Activated CD4-positive, alpha-beta T cell treated with anti-CD3 and anti-CD28 coated beads for 36 hours (primary cell): ENCODE measurements at regions not wholly inside any gene's neighbourhood (a gene's known extent, or its start where the extent isn't known, plus 50 kb on each side); places are given as distances from the start of the nearest gene placed in this dataset.
A peak's percentile ranks its signal among the peaks of the same experiment; 100 is the strongest.
"Not testable (repeated sequence)": the region's sequence is repeated elsewhere in the genome, so short reads cannot be mapped to it uniquely, and the experiment has no call there.

Experiments used
- ATAC-seq: fragments of 200-7000 bp; cut with Tn5 transposase; one replicate; pipeline ENCODE4 v1.10.0; 2021; ENCODE audit warnings: mild to moderate bottlenecking, moderate library complexity
- CTCF ChIA-PET: fragments of 350-600 bp; sonication (Branson Sonifier 250); formaldehyde crosslinking; loops from one replicate; lab custom pipeline; 2021; ENCODE audit warnings: antibody characterized with exemption; lab: Charles Lee
- POLR2A ChIA-PET: fragments of 350-600 bp; sonication (Branson Sonifier 250); formaldehyde crosslinking; loops from one replicate; lab custom pipeline; 2021; ENCODE audit warnings: antibody characterized with exemption, inconsistent platforms; lab: Charles Lee
- DNase-seq: peaks from one replicate; pipeline ENCODE4 v3.0.0-alpha.2; 2020
- H3K27ac Mint-ChIP-seq: one replicate; pipeline ENCODE4 v1.8.0; 2021; ENCODE audit warnings: mixed read lengths
- H3K27me3 Mint-ChIP-seq: one replicate; pipeline ENCODE4 v1.8.0; 2021; ENCODE audit warnings: mixed read lengths
- H3K36me3 Mint-ChIP-seq: one replicate; pipeline ENCODE4 v1.8.0; 2021; ENCODE audit warnings: low read depth, mixed read lengths
- H3K4me1 Mint-ChIP-seq: one replicate; pipeline ENCODE4 v1.8.0; 2021; ENCODE audit warnings: mixed read lengths
- H3K4me3 Mint-ChIP-seq: one replicate; pipeline ENCODE4 v1.8.0; 2021; ENCODE audit warnings: mild to moderate bottlenecking, moderate library complexity, mixed read lengths
- H3K9me3 Mint-ChIP-seq: one replicate; pipeline ENCODE4 v1.8.0; 2021; ENCODE audit warnings: low read depth, mixed read lengths
- intact Hi-C, 2 experiments: fragments of 100-400 bp; cut with DNase I in 1 of 2; cut with micrococcal nuclease in 1 of 2; formaldehyde crosslinking; loops; one replicate each; pipeline versions ENCODE4 v1.14.2 to v1.15.1; 2022 to 2024; cut with DNase I, micrococcal nuclease

GRCh38 chrX:28189011-28189410 is 207.8 kb upstream of the DCAF8L1 start:
- Mint-ChIP-seq H3K36me3 (no peaks in the 10 kb centered on the region), H3K4me3 (no peak overlapping the region), H3K9me3 (no peaks in the 10 kb centered on the region), H3K27me3 (no peaks in the 10 kb centered on the region), H3K27ac (no peak overlapping the region), H3K4me1 (no peaks in the 10 kb centered on the region)
- ChIA-PET POLR2A (no interaction called here), CTCF (no interaction called here)
- ATAC-seq (no peak), DNase-seq (no peak)
- intact Hi-C loops: no loop called here

GRCh38 chrX:28188526-28188925 is 207.3 kb upstream of the DCAF8L1 start:
- Mint-ChIP-seq H3K27ac (no peak overlapping the region), H3K4me1 (no peaks in the 10 kb centered on the region), H3K9me3 (no peaks in the 10 kb centered on the region), H3K36me3 (no peaks in the 10 kb centered on the region), H3K4me3 (no peak overlapping the region), H3K27me3 (no peaks in the 10 kb centered on the region)
- DNase-seq: no peak
- intact Hi-C loops: no loop called here
- CTCF ChIA-PET: no interaction called here
- ATAC-seq: no peak
- POLR2A ChIA-PET: no interaction called here

GRCh38 chrX:28180096-28180495 is 198.8 kb upstream of the DCAF8L1 start:
- no peaks in the 10 kb centered on the region for H3K9me3 Mint-ChIP-seq
- DNase-seq: no peak
- intact Hi-C loops: no loop called here

GRCh38 chrX:28178206-28178605 is 197.0 kb upstream of the DCAF8L1 start:
- intact Hi-C loops: no loop called here
- POLR2A ChIA-PET: no interaction called here
- CTCF ChIA-PET: no interaction called here
- Mint-ChIP-seq H3K27me3 (no peaks in the 10 kb centered on the region), H3K9me3 (peaks cover 3% of the 10 kb centered on the region), H3K36me3 (no peaks in the 10 kb centered on the region), H3K4me3 (no peak overlapping the region), H3K4me1 (no peaks in the 10 kb centered on the region), H3K27ac (no peak overlapping the region)
- no peak for ATAC-seq
- DNase-seq: no peak

More at GRCh38 chrX:28180096-28180495, 198.8 kb upstream of the DCAF8L1 start:
- no peaks in the 10 kb centered on the region for H3K27me3 Mint-ChIP-seq
- H3K4me1 Mint-ChIP-seq: no peaks in the 10 kb centered on the region
- ChIA-PET POLR2A (no interaction called here), CTCF (interaction anchor here (0.6 kb wide), 1 partner anchor 44 kb away, joined by 3 read pairs; no protein-coding TSS in a partner anchor)
- no peak for ATAC-seq
- no peak overlapping the region for H3K27ac Mint-ChIP-seq
- no peaks in the 10 kb centered on the region for H3K36me3 Mint-ChIP-seq
- H3K4me3 Mint-ChIP-seq: no peak overlapping the region

GRCh38 chrX:28177202-28177601 is 196.0 kb upstream of the DCAF8L1 start:
- DNase-seq (peak; percentile 3), ATAC-seq (no peak)
- POLR2A ChIA-PET: no interaction called here
- no peaks in the 10 kb centered on the region for H3K27me3 Mint-ChIP-seq
- CTCF ChIA-PET: interaction anchor here (0.5 to 0.6 kb wide), 2 partner anchors 253 to 510 kb away, joined by 3 read pairs; no protein-coding TSS in a partner anchor
- peaks cover 3% of the 10 kb centered on the region for H3K9me3 Mint-ChIP-seq
- H3K4me3 Mint-ChIP-seq: no peak overlapping the region
- intact Hi-C loops: no loop called here
- H3K4me1 Mint-ChIP-seq: no peaks in the 10 kb centered on the region
- no peak overlapping the region for H3K27ac Mint-ChIP-seq
- no peaks in the 10 kb centered on the region for H3K36me3 Mint-ChIP-seq

GRCh38 chrX:28170713-28171112 is 189.5 kb upstream of the DCAF8L1 start:
- Mint-ChIP-seq H3K27ac (no peak overlapping the region), H3K4me3 (no peak overlapping the region), H3K9me3 (peaks cover 3% of the 10 kb centered on the region), H3K4me1 (no peaks in the 10 kb centered on the region), H3K27me3 (no peaks in the 10 kb centered on the region), H3K36me3 (no peaks in the 10 kb centered on the region)
- ATAC-seq (no peak), DNase-seq (no peak)
- intact Hi-C loops: no loop called here
- CTCF ChIA-PET: no interaction called here
- POLR2A ChIA-PET: no interaction called here

- Mint-ChIP-seq H3K27me3 (no peaks in the 10 kb centered on the region), H3K27ac (no peak overlapping the region), H3K4me3 (no peak overlapping the region), H3K9me3 (no peaks in the 10 kb centered on the region), H3K4me1 (no peaks in the 10 kb centered on the region), H3K36me3 (no peaks in the 10 kb centered on the region)
- POLR2A ChIA-PET: no interaction called here
- ATAC-seq: no peak
- DNase-seq: no peak
- intact Hi-C loops: no loop called here
- CTCF ChIA-PET: no interaction called here
Observed at GRCh38 chrX:28158019-28158777, 176.9 kb upstream of the DCAF8L1 start.

- H3K4me1 Mint-ChIP-seq, DNase-seq, POLR2A ChIA-PET, ATAC-seq, intact Hi-C loops, H3K27me3 Mint-ChIP-seq, H3K4me3 Mint-ChIP-seq, H3K27ac Mint-ChIP-seq, CTCF ChIA-PET, H3K9me3 Mint-ChIP-seq, H3K36me3 Mint-ChIP-seq: not testable (repeated sequence)
Observed at GRCh38 chrX:28152263-28152662, 171.0 kb upstream of the DCAF8L1 start.

- no peak overlapping the region for H3K4me3 Mint-ChIP-seq
- H3K27me3 Mint-ChIP-seq: no peaks in the 10 kb centered on the region
- intact Hi-C loops: no loop called here
- DNase-seq (no peak), ATAC-seq (no peak)
- H3K9me3 Mint-ChIP-seq: no peaks in the 10 kb centered on the region
- ChIA-PET CTCF (no interaction called here), POLR2A (no interaction called here)
- no peaks in the 10 kb centered on the region for H3K36me3 Mint-ChIP-seq
- H3K27ac Mint-ChIP-seq: no peak overlapping the region
- no peaks in the 10 kb centered on the region for H3K4me1 Mint-ChIP-seq
Observed at GRCh38 chrX:28135378-28136047, 154.3 kb upstream of the DCAF8L1 start.

- ChIA-PET POLR2A (no interaction called here), CTCF (no interaction called here)
- ATAC-seq (no peak), DNase-seq (no peak)
- intact Hi-C loops: no loop called here
- no peaks in the 10 kb centered on the region for H3K27me3 Mint-ChIP-seq
- H3K27ac Mint-ChIP-seq: no peak overlapping the region
- H3K4me3 Mint-ChIP-seq: no peak overlapping the region
- no peaks in the 10 kb centered on the region for H3K36me3 Mint-ChIP-seq
- H3K9me3 Mint-ChIP-seq: peaks cover 2% of the 10 kb centered on the region
- no peaks in the 10 kb centered on the region for H3K4me1 Mint-ChIP-seq
Observed at GRCh38 chrX:28133763-28134162, 152.5 kb upstream of the DCAF8L1 start.

- Mint-ChIP-seq H3K27ac (no peak overlapping the region), H3K4me1 (no peaks in the 10 kb centered on the region), H3K27me3 (no peaks in the 10 kb centered on the region), H3K36me3 (no peaks in the 10 kb centered on the region), H3K4me3 (no peak overlapping the region), H3K9me3 (peaks cover 5% of the 10 kb centered on the region)
- DNase-seq (no peak), ATAC-seq (no peak)
- ChIA-PET POLR2A (no interaction called here), CTCF (no interaction called here)
- intact Hi-C loops: no loop called here
Observed at GRCh38 chrX:28127662-28128061, 146.4 kb upstream of the DCAF8L1 start.

- no peaks in the 10 kb centered on the region for H3K4me1 Mint-ChIP-seq
- intact Hi-C loops: no loop called here
- no peak for ATAC-seq
- H3K27ac Mint-ChIP-seq: no peak overlapping the region
- H3K4me3 Mint-ChIP-seq: no peak overlapping the region
- POLR2A ChIA-PET: no interaction called here
- CTCF ChIA-PET: no interaction called here
- no peak for DNase-seq
- no peaks in the 10 kb centered on the region for H3K36me3 Mint-ChIP-seq
- peaks cover 5% of the 10 kb centered on the region for H3K9me3 Mint-ChIP-seq
- no peaks in the 10 kb centered on the region for H3K27me3 Mint-ChIP-seq
Observed at GRCh38 chrX:28126886-28127285, 145.6 kb upstream of the DCAF8L1 start.
